Osteoblast (primary cell): ENCODE measurements at regions not wholly inside any gene's neighbourhood (a gene's known extent, or its start where the extent isn't known, plus 50 kb on each side); places are given as distances from the start of the nearest gene placed in this dataset.
"Not testable (repeated sequence)": the region's sequence is repeated elsewhere in the genome, so short reads cannot be mapped to it uniquely, and the experiment has no call there.

Experiments
- DNase-seq: peaks from one replicate; pipeline ENCODE4 v3.0.0; 2011; ENCODE audit warnings: low spot score, mixed read lengths; ENCODE audit not compliant: insufficient read length; ENCODE audit errors: missing footprints
- H2AFZ ChIP-seq: 2 replicates; pipeline ENCODE4 v1.6.0; 2011; ENCODE audit warnings: mild to moderate bottlenecking, low read length
- H3K27ac ChIP-seq: 2 replicates; pipeline ENCODE4 v1.5.1; 2011; ENCODE audit warnings: mild to moderate bottlenecking, low read depth, low read length, moderate library complexity
- H3K27me3 ChIP-seq: 2 replicates; pipeline ENCODE4 v1.6.0; 2012; ENCODE audit warnings: mild to moderate bottlenecking, control low read depth, inconsistent platforms, low read length, moderate library complexity; ENCODE audit not compliant: insufficient read depth
- H3K36me3 ChIP-seq: 2 replicates; pipeline ENCODE4 v1.5.1; 2011; ENCODE audit warnings: mild to moderate bottlenecking, low read length, control low read depth, moderate library complexity; ENCODE audit not compliant: insufficient read depth
- H3K4me1 ChIP-seq: 2 replicates; pipeline ENCODE4 v1.5.1; 2011; ENCODE audit warnings: mild to moderate bottlenecking, low read length, control low read depth, moderate library complexity; ENCODE audit not compliant: insufficient read depth
- H3K4me2 ChIP-seq: 2 replicates; pipeline ENCODE4 v1.6.0; 2011; ENCODE audit warnings: mild to moderate bottlenecking, low read length; ENCODE audit not compliant: insufficient read depth
- H3K4me3 ChIP-seq: fragments of 200-600 bp; sonication (generic); 3 replicates; pipeline ENCODE4 v1.5.1; 2012; ENCODE audit warnings: mild to moderate bottlenecking, low read length, inconsistent platforms; ENCODE audit not compliant: insufficient read depth
- H3K79me2 ChIP-seq: 2 replicates; pipeline ENCODE4 v1.6.0; 2012; ENCODE audit warnings: mild to moderate bottlenecking, low read length, control low read depth, inconsistent platforms; ENCODE audit not compliant: insufficient read depth
- H3K9me3 ChIP-seq: 2 replicates; pipeline ENCODE4 v1.5.1; 2011; ENCODE audit warnings: low read depth, low read length, control low read depth
- H4K20me1 ChIP-seq: 2 replicates; pipeline ENCODE4 v1.6.0; 2012; ENCODE audit warnings: mild to moderate bottlenecking, low read length, control low read depth; ENCODE audit not compliant: insufficient read depth
- CTCF ChIP-seq: IDR thresholded peaks from 2 replicates; pipeline ENCODE4 v1.5.1; 2011; ENCODE audit warnings: mild to moderate bottlenecking, low read depth, low read length, moderate library complexity; ENCODE audit errors: extremely low read depth

- Histone ChIP-seq H3K36me3 (no peaks in the 10 kb centered on the region), H4K20me1 (no peaks in the 10 kb centered on the region), H3K4me3 (no peak overlapping the region), H3K79me2 (no peaks in the 10 kb centered on the region), H3K9me3 (no peaks in the 10 kb centered on the region), H3K27ac (peak overlapping the region; percentile 68), H2AFZ (peak overlapping the region; percentile 48), H3K4me1 (no peaks in the 10 kb centered on the region), H3K4me2 (no peak overlapping the region), H3K27me3 (no peaks in the 10 kb centered on the region)
- DNase-seq, result peak; percentile 69
- no peak for TF ChIP-seq CTCF
These were observed 105.8 kb upstream of the EGFL6 start for GRCh38 chrX:13463608-13464007.

- DNase-seq, result no peak
These were observed 117.1 kb upstream of the EGFL6 start for GRCh38 chrX:13452283-13452682.

GRCh38 chrX:13449441-13449840 lies 120.0 kb upstream of the EGFL6 start:
- no peak overlapping the region for H3K4me2 ChIP-seq
- no peaks in the 10 kb centered on the region for H3K79me2 ChIP-seq
- no peaks in the 10 kb centered on the region for H3K9me3 ChIP-seq
- H3K36me3 ChIP-seq, result no peaks in the 10 kb centered on the region
- no peaks in the 10 kb centered on the region for H3K27me3 ChIP-seq
- no peak overlapping the region for H3K27ac ChIP-seq
- no peak overlapping the region for H3K4me3 ChIP-seq
- no peaks in the 10 kb centered on the region for H4K20me1 ChIP-seq
- no peak for TF ChIP-seq CTCF
- no peaks in the 10 kb centered on the region for H3K4me1 ChIP-seq
- no peak for DNase-seq
- H2AFZ ChIP-seq, result no peak overlapping the region

More at GRCh38 chrX:13452283-13452682, 117.1 kb upstream of the EGFL6 start:
- no peak overlapping the region for H3K4me2 ChIP-seq
- no peaks in the 10 kb centered on the region for H3K27me3 ChIP-seq
- H3K4me1 ChIP-seq, result no peaks in the 10 kb centered on the region
- no peak overlapping the region for H3K27ac ChIP-seq
- H4K20me1 ChIP-seq, result no peaks in the 10 kb centered on the region
- no peak overlapping the region for H3K4me3 ChIP-seq
- no peaks in the 10 kb centered on the region for H3K9me3 ChIP-seq
- H3K79me2 ChIP-seq, result no peaks in the 10 kb centered on the region
- H2AFZ ChIP-seq, result no peak overlapping the region
- TF ChIP-seq CTCF, result no peak
- no peaks in the 10 kb centered on the region for H3K36me3 ChIP-seq

GRCh38 chrX:13448941-13449340 lies 120.5 kb upstream of the EGFL6 start:
- no peaks in the 10 kb centered on the region for H3K27me3 ChIP-seq
- H3K27ac ChIP-seq, result no peak overlapping the region
- no peaks in the 10 kb centered on the region for H4K20me1 ChIP-seq
- no peak for TF ChIP-seq CTCF
- no peak overlapping the region for H3K4me3 ChIP-seq
- no peak overlapping the region for H2AFZ ChIP-seq
- no peaks in the 10 kb centered on the region for H3K79me2 ChIP-seq
- no peaks in the 10 kb centered on the region for H3K9me3 ChIP-seq
- no peak for DNase-seq
- no peak overlapping the region for H3K4me2 ChIP-seq
- H3K4me1 ChIP-seq, result no peaks in the 10 kb centered on the region
- no peaks in the 10 kb centered on the region for H3K36me3 ChIP-seq

- not testable (repeated sequence) for H3K27me3 ChIP-seq, H2AFZ ChIP-seq, H3K79me2 ChIP-seq, H3K9me3 ChIP-seq, H3K4me1 ChIP-seq, H4K20me1 ChIP-seq, H3K36me3 ChIP-seq, H3K4me3 ChIP-seq, H3K27ac ChIP-seq, H3K4me2 ChIP-seq, DNase-seq
These were observed 121.8 kb upstream of the ATXN3L start for GRCh38 chrX:13441608-13442007.
